Adrenal gland (tissue), 5 donors: ENCODE measurements at regions not wholly inside any gene's neighbourhood (a gene's known extent, or its start where the extent isn't known, plus 50 kb on each side); places are given as distances from the start of the nearest gene placed in this dataset.

Experiments used
- CTCF ChIP-seq, 6 experiments: fragments of 450-650 bp in 4 of 6; fragments of 200-600 bp in 2 of 6; sonication (generic) in 1 of 6; IDR thresholded peaks; 1 replicate in 5 of 6; 2 replicates in 1 of 6; pipeline versions ENCODE4 v1.5.1 to v1.8.0; 2016 to 2021; ENCODE audit warnings: antibody characterized with exemption in 6 of 6, mild to moderate bottlenecking in 2 of 6, moderate library complexity in 1 of 6
- POLR2A ChIP-seq, 2 donors: fragments of 450-650 bp; IDR thresholded peaks; one replicate each; pipeline ENCODE4 v1.6.1; 2017; ENCODE audit warnings: antibody characterized with exemption in 2 of 2, mild to moderate bottlenecking in 2 of 2, moderate library complexity in 1 of 2
- donor health status: DM: no; HTN: no; CAD: no.

GRCh38 chr11:97982512-97982911 lies 1038.2 kb upstream of the CNTN5 start:
- no peak for TF ChIP-seq POLR2A (IDR thresholded peaks at IDR 0.05)
- no peak for TF ChIP-seq CTCF (IDR thresholded peaks at IDR 0.05)
